ENCODE measurements at regions not wholly inside any gene's neighbourhood (a gene's known extent, or its start where the extent isn't known, plus 50 kb on each side); places are given as distances from the start of the nearest gene placed in this dataset.

- TF ChIP-seq, protein P1, sequence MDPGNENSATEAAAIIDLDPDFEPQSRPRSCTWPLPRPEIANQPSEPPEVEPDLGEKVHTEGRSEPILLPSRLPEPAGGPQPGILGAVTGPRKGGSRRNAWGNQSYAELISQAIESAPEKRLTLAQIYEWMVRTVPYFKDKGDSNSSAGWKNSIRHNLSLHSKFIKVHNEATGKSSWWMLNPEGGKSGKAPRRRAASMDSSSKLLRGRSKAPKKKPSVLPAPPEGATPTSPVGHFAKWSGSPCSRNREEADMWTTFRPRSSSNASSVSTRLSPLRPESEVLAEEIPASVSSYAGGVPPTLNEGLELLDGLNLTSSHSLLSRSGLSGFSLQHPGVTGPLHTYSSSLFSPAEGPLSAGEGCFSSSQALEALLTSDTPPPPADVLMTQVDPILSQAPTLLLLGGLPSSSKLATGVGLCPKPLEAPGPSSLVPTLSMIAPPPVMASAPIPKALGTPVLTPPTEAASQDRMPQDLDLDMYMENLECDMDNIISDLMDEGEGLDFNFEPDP (CRISPR knock-in tag; conservative IDR thresholded peaks at IDR 0.05) = no peak
- TF ChIP-seq ZNF709 (CRISPR knock-in tag; IDR thresholded peaks at IDR 0.05) (no peak), ZNF883 (CRISPR knock-in tag; IDR thresholded peaks at IDR 0.05; ENCODE audit: not compliant biosample characterization) (no peak), ZNF143 (CRISPR knock-in tag; IDR thresholded peaks at IDR 0.05) (no peak), ZNF207 (IDR thresholded peaks at IDR 0.05; ENCODE audit: borderline replicate concordance) (no peak), ZNF556 (CRISPR knock-in tag; IDR thresholded peaks at IDR 0.05; ENCODE audit: borderline replicate concordance) (no peak), CENPBD1 (CRISPR knock-in tag; IDR thresholded peaks at IDR 0.05; ENCODE audit: borderline replicate concordance, low read depth) (no peak), ZFYVE20 (CRISPR knock-in tag; IDR thresholded peaks at IDR 0.05; ENCODE audit: borderline replicate concordance, low read depth) (no peak)
- TF ChIP-seq, protein P2, sequence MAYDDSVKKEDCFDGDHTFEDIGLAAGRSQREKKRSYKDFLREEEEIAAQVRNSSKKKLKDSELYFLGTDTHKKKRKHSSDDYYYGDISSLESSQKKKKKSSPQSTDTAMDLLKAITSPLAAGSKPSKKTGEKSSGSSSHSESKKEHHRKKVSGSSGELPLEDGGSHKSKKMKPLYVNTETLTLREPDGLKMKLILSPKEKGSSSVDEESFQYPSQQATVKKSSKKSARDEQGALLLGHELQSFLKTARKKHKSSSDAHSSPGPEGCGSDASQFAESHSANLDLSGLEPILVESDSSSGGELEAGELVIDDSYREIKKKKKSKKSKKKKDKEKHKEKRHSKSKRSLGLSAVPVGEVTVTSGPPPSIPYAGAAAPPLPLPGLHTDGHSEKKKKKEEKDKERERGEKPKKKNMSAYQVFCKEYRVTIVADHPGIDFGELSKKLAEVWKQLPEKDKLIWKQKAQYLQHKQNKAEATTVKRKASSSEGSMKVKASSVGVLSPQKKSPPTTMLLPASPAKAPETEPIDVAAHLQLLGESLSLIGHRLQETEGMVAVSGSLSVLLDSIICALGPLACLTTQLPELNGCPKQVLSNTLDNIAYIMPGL (CRISPR knock-in tag; IDR thresholded peaks at IDR 0.05; ENCODE audit: borderline replicate concordance in 1 of 2, low read depth in 1 of 2) = no peak
- TF ChIP-seq, protein P3, sequence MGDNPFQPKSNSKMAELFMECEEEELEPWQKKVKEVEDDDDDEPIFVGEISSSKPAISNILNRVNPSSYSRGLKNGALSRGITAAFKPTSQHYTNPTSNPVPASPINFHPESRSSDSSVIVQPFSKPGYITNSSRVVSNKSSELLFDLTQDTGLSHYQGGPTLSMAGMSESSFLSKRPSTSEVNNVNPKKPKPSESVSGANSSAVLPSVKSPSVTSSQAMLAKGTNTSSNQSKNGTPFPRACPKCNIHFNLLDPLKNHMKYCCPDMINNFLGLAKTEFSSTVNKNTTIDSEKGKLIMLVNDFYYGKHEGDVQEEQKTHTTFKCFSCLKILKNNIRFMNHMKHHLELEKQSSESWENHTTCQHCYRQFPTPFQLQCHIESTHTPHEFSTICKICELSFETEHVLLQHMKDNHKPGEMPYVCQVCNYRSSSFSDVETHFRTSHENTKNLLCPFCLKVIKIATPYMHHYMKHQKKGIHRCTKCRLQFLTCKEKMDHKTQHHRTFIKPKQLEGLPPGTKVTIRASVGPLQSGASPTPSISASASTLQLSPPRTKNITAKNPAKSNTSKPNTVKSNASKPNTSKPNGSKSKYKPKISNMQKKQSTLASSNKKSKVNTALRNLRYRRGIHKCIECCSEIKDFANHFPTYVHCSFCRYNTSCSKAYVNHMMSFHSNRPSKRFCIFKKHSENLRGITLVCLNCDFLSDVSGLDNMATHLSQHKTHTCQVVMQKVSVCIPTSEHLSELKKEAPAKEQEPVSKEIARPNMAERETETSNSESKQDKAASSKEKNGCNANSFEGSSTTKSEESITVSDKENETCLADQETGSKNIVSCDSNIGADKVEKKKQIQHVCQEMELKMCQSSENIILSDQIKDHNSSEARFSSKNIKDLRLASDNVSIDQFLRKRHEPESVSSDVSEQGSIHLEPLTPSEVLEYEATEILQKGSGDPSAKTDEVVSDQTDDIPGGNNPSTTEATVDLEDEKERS (CRISPR knock-in tag; IDR thresholded peaks at IDR 0.05) = no peak
- TF ChIP-seq, protein P4, sequence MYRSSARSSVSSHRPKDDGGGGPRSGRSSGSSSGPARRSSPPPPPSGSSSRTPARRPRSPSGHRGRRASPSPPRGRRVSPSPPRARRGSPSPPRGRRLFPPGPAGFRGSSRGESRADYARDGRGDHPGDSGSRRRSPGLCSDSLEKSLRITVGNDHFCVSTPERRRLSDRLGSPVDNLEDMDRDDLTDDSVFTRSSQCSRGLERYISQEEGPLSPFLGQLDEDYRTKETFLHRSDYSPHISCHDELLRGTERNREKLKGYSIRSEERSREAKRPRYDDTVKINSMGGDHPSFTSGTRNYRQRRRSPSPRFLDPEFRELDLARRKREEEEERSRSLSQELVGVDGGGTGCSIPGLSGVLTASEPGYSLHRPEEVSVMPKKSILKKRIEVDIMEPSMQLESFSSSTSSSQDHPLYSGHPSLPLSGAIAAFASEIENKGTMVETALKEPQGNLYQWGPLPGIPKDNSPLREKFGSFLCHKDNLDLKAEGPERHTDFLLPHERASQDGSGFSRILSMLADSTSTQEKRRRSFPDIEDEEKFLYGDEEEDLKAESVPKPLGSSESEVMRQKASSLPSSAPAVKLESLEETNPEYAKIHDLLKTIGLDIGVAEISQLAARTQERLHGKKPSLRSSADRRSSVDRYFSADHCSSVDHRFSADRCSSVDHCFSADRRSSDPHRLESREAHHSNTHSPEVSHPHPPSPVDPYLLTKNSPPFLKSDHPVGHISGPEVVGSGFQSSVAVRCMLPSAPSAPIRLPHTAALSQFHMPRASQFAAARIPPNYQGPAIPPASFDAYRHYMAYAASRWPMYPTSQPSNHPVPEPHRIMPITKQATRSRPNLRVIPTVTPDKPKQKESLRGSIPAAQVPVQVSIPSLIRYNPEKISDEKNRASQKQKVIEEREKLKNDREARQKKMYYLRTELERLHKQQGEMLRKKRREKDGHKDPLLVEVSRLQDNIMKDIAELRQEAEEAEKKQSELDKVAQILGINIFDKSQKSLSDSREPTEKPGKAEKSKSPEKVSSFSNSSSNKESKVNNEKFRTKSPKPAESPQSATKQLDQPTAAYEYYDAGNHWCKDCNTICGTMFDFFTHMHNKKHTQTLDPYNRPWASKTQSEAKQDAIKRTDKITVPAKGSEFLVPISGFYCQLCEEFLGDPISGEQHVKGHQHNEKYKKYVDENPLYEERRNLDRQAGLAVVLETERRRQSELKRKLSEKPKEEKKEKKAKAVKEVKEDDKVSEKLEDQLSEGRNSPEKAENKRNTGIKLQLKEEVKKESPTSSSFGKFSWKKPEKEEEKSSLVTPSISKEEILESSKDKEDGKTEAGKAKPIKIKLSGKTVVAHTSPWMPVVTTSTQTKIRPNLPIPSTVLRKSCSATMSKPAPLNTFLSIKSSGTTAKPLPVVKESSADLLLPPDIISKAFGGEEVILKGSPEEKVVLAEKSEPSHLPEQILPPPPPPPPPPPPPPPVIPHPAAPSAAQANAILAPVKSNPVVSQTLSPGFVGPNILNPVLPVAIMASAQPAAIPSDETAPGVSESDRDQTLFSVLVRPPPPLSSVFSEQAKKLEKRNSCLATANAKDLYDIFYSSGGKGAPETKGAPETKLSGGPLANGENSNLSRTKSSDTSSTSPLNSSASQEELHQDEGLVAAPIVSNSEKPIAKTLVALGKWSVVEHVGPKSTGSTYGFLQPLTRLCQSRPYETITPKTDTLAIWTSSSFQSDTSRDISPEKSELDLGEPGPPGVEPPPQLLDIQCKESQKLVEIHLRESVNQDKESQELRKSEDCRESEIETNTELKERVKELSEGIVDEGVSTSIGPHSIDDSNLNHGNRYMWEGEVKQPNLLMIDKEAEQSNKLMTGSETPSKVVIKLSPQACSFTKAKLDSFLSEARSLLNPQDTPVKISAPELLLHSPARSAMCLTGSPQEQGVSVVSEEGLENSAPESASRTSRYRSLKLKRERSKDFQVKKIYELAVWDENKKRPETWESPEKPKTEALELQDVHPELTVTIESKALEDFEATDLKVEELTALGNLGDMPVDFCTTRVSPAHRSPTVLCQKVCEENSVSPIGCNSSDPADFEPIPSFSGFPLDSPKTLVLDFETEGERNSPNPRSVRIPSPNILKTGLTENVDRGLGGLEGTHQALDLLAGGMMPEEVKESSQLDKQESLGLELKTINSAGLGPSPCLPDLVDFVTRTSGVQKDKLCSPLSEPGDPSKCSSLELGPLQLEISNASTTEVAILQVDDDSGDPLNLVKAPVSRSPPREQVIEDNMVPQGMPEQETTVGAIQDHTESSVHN (CRISPR knock-in tag; IDR thresholded peaks at IDR 0.05) = no peak
These were observed 559.4 kb downstream of the COL12A1 start (continued) for GRCh38 chr6:74646461-74646860.

Measured in HepG2 (cell line).